Thyroid gland (tissue), 4 donors: ENCODE measurements at regions not wholly inside any gene's neighbourhood (a gene's known extent, or its start where the extent isn't known, plus 50 kb on each side); places are given as distances from the start of the nearest gene placed in this dataset.
A peak's percentile ranks its signal among the peaks of the same experiment; 100 is the strongest.
"Not testable (repeated sequence)": the region's sequence is repeated elsewhere in the genome, so short reads cannot be mapped to it uniquely, and the experiment has no call there.

ENCODE experiments used
- DNase-seq, 2 donors: peaks; one replicate each; pipeline ENCODE4 v3.0.0-alpha.2; 2019
- H3K27ac ChIP-seq, 3 donors: fragments of 200-600 bp; sonication (generic); 1 replicate in 2 of 3; 2 replicates in 1 of 3; pipeline ENCODE4 v1.5.1; 2016 to 2019; ENCODE audit warnings: mild to moderate bottlenecking in 1 of 3, moderate library complexity in 1 of 3
- H3K27me3 ChIP-seq: fragments of 200-600 bp; sonication (generic); one replicate; pipeline ENCODE4 v1.5.1; 2019
- H3K36me3 ChIP-seq, 2 donors: fragments of 200-600 bp; sonication (generic); one replicate each; pipeline ENCODE4 v1.5.1; 2016 to 2019
- H3K4me1 ChIP-seq, 2 donors: fragments of 200-600 bp; sonication (generic); one replicate each; pipeline ENCODE4 v1.5.1; 2017 to 2019
- H3K4me3 ChIP-seq, 3 donors: fragments of 200-600 bp; sonication (generic); replicated peaks in 1 of 3; 1 replicate in 2 of 3; 2 replicates in 1 of 3; pipeline ENCODE4 v1.5.1; 2016; ENCODE audit warnings: mild to moderate bottlenecking in 1 of 3
- H3K9me3 ChIP-seq: fragments of 200-600 bp; sonication (generic); one replicate; pipeline ENCODE4 v1.5.1; 2017
- CTCF ChIP-seq, 6 experiments: fragments of 200-600 bp in 3 of 6; fragments of 450-650 bp in 3 of 6; sonication (generic) in 3 of 6; IDR thresholded peaks; one replicate each; pipeline ENCODE4 v1.5.1; 2016 to 2019; ENCODE audit warnings: antibody characterized with exemption in 6 of 6, mild to moderate bottlenecking in 2 of 6, inconsistent platforms in 1 of 6, moderate library complexity in 1 of 6
- POLR2A ChIP-seq, 2 donors: fragments of 450-650 bp; IDR thresholded peaks; one replicate each; pipeline ENCODE4 v1.6.1; 2017; ENCODE audit warnings: antibody characterized with exemption in 2 of 2, mild to moderate bottlenecking in 2 of 2, moderate library complexity in 1 of 2
- WGBS, 2 donors: methylation state at CpG; one replicate each; pipeline ENCODE4 v1.1.5; 2017; 5-methylcytosine and 5-hydroxymethylcytosine counted together
- intact Hi-C: fragments of 100-400 bp; cut with DNase I; formaldehyde crosslinking; loops from one replicate; pipeline ENCODE4 v1.15.1; 2023

- H3K4me1 ChIP-seq: no peaks in the 10 kb centered on the region
- no peaks in the 10 kb centered on the region for H3K27me3 ChIP-seq
- DNase-seq: no peak
- H3K36me3 ChIP-seq: no peaks in the 10 kb centered on the region
- intact Hi-C loops: no loop called here
- WGBS, 2 donors: 77 to 79% methylated on average over 4 of the region's 4 CpGs
- TF ChIP-seq CTCF (IDR thresholded peaks at IDR 0.05) (no peak), POLR2A (IDR thresholded peaks at IDR 0.05) (no peak)
- H3K9me3 ChIP-seq: no peaks in the 10 kb centered on the region
- H3K27ac ChIP-seq: no peak overlapping the region
- H3K4me3 ChIP-seq: no peak overlapping the region
These were observed 109.9 kb downstream of the TMEM182 start for GRCh38 chr2:102871707-102872106.

GRCh38 chr2:102872388-102872787 lies 110.6 kb downstream of the TMEM182 start:
- Histone ChIP-seq H3K36me3 (no peaks in the 10 kb centered on the region), H3K9me3 (no peaks in the 10 kb centered on the region), H3K27ac (no peak overlapping the region), H3K27me3 (no peaks in the 10 kb centered on the region), H3K4me1 (no peaks in the 10 kb centered on the region), H3K4me3 (no peak overlapping the region)
- intact Hi-C loops: no loop called here
- TF ChIP-seq CTCF (IDR thresholded peaks at IDR 0.05): peak in 2 of 6 experiments; percentile 24 to 29
- TF ChIP-seq POLR2A (IDR thresholded peaks at IDR 0.05): no peak
- DNase-seq: no peak
- 66 to 71% methylated on average over 2 of the region's 2 CpGs for WGBS, 2 donors

GRCh38 chr2:102879513-102879912 lies 117.7 kb downstream of the TMEM182 start:
- H3K36me3 ChIP-seq, H3K4me1 ChIP-seq, H3K4me3 ChIP-seq, H3K27me3 ChIP-seq, intact Hi-C loops, DNase-seq, H3K27ac ChIP-seq, H3K9me3 ChIP-seq: not testable (repeated sequence)
- WGBS, 2 donors: 93 to 100% methylated on average over 2 to 9 of the region's 13 CpGs

- Histone ChIP-seq H3K27me3 (no peaks in the 10 kb centered on the region), H3K9me3 (no peaks in the 10 kb centered on the region), H3K4me3 (no peak overlapping the region), H3K36me3 (no peaks in the 10 kb centered on the region), H3K4me1 (no peaks in the 10 kb centered on the region), H3K27ac (no peak overlapping the region)
- TF ChIP-seq CTCF (IDR thresholded peaks at IDR 0.05): no peak
- no peak for TF ChIP-seq POLR2A (IDR thresholded peaks at IDR 0.05)
- DNase-seq: no peak
- intact Hi-C loops: no loop called here
These were observed 118.9 kb downstream of the TMEM182 start for GRCh38 chr2:102880731-102881130.

- Histone ChIP-seq H3K27me3 (no peaks in the 10 kb centered on the region), H3K36me3 (no peaks in the 10 kb centered on the region), H3K27ac (no peak overlapping the region), H3K4me3 (no peak overlapping the region), H3K9me3 (no peaks in the 10 kb centered on the region), H3K4me1 (no peaks in the 10 kb centered on the region)
- no peak for DNase-seq
- intact Hi-C loops: no loop called here
- no peak for TF ChIP-seq CTCF (IDR thresholded peaks at IDR 0.05)
- TF ChIP-seq POLR2A (IDR thresholded peaks at IDR 0.05): no peak
- 64 to 76% methylated on average over 3 of the region's 3 CpGs for WGBS, 2 donors
These were observed 124.5 kb downstream of the TMEM182 start for GRCh38 chr2:102886216-102886893.
